MG63 (cell line): ENCODE measurements at regions not wholly inside any gene's neighbourhood (a gene's known extent, or its start where the extent isn't known, plus 50 kb on each side); places are given as distances from the start of the nearest gene placed in this dataset.

Experiments used
- DNase-seq: peaks from one replicate; pipeline ENCODE4 v3.0.0-alpha.2; 2020
- H3K27me3 ChIP-seq: fragments of 250-450 bp; sonication (Bioruptor Pico); 2 replicates; pipeline ENCODE4 v1.5.1; 2020; ENCODE audit warnings: mild to moderate bottlenecking, moderate library complexity
- H3K36me3 ChIP-seq: fragments of 250-450 bp; sonication (Bioruptor Pico); 2 replicates; pipeline ENCODE4 v1.5.1; 2020; ENCODE audit warnings: mild to moderate bottlenecking, moderate library complexity
- H3K4me3 ChIP-seq: fragments of 250-450 bp; sonication (Bioruptor Pico); 2 replicates; pipeline ENCODE4 v1.5.1; 2020; ENCODE audit warnings: mild to moderate bottlenecking, moderate library complexity
- H3K9me3 ChIP-seq: fragments of 250-450 bp; sonication (Bioruptor Pico); 2 replicates; pipeline ENCODE4 v1.5.1; 2020; ENCODE audit warnings: mild to moderate bottlenecking, moderate library complexity

DNA sequence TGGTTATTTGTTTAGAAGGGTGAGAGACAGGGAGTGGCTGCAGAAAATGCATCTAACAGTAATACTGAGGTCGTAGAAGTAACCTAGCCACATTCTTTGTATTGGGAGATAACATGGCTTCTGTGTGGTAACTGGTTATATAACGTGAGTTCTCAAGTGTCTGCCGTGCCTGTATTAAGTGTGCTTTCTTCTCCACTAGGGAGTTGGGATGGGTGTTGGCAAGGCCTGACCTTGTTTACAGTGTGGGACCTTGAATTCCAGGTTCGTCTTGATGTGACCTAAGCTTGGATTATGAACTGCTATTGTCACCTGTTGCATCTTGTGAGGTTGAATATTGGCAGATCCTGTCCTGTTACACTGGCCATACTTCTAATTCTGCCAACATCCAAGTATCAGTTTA, 145.3 kb upstream of the NAMPT start:
- Histone ChIP-seq H3K4me3 (no peak overlapping the region), H3K27me3 (no peaks in the 10 kb centered on the region), H3K36me3 (no peaks in the 10 kb centered on the region), H3K9me3 (no peaks in the 10 kb centered on the region)
- no peak for DNase-seq

DNA sequence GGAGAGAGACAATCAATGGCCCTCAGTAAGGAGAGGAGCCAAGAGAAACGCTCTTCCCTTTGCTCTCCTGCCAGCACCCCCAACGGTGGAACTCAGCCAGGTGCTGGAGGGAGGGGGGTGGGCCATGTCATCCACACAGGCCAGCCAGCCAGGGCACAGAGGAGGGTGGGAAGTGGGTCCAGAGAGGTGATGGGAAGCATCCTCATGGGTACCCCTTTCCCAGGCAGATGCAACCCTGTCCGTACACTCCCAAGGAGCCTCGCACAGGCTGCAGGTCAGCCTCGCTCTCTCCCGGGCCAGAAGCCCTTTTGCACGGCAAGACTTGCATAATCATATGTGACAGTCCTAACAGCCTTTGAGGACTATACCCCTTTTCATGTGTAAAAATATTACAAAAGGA, 142.0 kb upstream of the NAMPT start:
- no peak overlapping the region for H3K4me3 ChIP-seq
- H3K36me3 ChIP-seq, result no peaks in the 10 kb centered on the region
- H3K9me3 ChIP-seq, result no peaks in the 10 kb centered on the region
- no peak for DNase-seq
- H3K27me3 ChIP-seq, result no peaks in the 10 kb centered on the region

DNA sequence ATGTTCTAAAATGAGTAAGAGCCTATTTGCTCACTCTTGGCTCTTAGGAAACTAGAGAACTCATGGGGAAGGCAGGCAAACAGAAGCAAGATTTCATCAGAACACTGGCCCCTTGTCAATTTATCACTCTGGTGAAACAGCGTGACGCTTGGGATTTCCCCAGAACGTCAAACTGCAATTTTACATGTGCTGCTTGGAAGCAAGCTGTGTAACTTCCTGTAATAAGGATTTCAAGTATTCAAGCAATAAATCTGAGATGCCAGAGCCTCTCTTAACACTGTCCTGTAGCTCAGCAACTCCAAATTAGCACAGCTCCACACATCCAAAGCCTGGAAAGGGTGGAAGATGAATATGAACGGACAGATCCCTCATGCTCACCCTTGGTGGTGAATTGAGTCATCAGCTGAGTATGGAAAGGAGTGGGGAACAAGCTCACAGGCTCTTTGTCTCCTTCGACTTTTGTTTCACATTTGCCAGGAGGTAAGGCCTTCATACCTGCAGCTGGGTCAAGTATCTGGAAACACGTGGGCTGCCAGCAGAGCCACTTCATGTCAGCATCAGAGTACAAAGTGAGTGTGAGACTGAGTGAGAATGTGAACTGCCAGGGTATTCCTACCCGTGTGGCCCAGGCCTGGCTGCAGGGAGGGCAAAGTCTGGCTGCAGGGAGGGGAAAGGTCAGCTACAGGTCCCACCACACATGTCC, 140.4 kb upstream of the NAMPT start:
- DNase-seq, result peak; percentile 67
- Histone ChIP-seq H3K36me3 (no peaks in the 10 kb centered on the region), H3K9me3 (no peaks in the 10 kb centered on the region), H3K4me3 (no peak overlapping the region), H3K27me3 (no peaks in the 10 kb centered on the region)

DNA sequence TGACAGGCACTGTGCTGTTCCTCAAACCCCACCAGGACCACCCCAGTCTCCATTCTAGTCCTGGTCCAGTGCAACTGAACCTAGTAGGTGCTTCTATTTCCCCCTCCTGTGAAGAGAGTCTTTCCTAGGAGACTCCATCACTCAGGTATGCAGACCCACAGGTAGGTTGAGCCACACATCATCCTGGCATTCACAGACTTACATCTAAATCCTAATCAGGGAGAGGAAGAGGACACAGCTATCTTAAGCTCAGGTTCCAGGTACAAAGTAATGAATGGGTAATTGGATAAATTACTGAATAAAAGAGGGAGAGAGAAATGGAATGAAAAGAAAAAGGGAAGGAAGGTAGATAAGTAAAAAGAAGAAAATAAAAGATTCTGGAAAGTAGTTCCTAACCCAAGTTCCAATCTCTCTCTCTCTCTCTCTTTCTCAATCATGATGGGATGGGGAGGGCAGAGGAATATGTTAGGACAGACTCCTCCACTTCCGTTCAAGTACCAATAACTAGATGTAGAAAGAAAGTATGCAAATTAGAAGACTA, 139.8 kb upstream of the NAMPT start:
- Histone ChIP-seq H3K4me3 (no peak overlapping the region), H3K27me3 (no peaks in the 10 kb centered on the region), H3K9me3 (no peaks in the 10 kb centered on the region), H3K36me3 (no peaks in the 10 kb centered on the region)
- no peak for DNase-seq

DNA sequence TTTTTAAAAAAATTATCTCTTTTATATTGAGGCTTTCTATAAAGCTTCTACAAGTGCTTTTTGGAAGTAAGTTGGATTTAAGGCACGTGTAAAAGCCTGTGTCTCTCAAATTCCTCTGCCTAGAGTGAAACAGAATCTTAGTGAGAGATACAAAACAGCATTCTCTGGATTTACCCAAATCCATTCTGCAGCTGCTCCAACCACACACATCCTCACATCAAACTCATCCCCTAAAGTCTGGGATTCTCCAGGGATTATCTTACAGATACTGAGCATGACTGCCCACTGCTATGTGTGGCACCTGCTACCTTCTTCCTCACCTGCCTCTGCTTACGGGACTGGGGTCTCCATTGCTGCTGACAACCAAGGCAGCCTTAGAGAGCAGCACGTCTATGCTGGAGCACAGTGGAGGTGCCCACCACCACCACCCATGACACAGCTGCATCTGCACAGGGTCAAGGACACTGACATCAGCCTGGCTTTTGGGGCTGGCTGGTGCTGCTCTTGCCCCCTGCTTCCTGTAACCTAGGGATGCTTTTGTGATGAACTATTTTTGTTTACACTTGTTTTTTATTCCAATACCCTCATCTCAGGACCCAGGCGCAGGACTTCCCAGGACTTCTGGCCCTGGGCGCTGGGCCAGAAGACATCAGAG, 139.2 kb upstream of the NAMPT start:
- no peaks in the 10 kb centered on the region for H3K9me3 ChIP-seq
- no peaks in the 10 kb centered on the region for H3K36me3 ChIP-seq
- H3K27me3 ChIP-seq, result no peaks in the 10 kb centered on the region
- no peak overlapping the region for H3K4me3 ChIP-seq
- no peak for DNase-seq

DNA sequence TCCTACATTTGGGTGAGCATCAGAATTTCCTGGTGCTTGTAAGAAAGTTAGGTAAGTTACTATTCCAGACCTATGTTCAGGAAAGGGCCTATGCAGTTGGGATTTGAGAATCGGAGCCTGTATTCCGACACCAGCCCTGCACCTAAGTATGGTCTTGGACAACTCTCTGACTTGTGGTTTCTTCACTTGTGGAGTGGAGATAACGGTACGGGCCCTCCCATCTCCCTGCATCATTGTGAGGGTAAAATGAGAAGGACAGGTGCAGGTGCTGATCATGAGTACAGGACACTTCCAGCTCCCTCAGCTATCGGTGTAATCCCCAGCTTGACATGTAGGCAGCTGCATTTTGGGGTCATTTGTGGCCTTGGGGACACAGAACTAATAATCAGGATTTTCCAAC, 138.3 kb upstream of the NAMPT start:
- Histone ChIP-seq H3K9me3 (no peaks in the 10 kb centered on the region), H3K27me3 (no peaks in the 10 kb centered on the region), H3K36me3 (no peaks in the 10 kb centered on the region), H3K4me3 (no peak overlapping the region)
- DNase-seq, result no peak

DNA sequence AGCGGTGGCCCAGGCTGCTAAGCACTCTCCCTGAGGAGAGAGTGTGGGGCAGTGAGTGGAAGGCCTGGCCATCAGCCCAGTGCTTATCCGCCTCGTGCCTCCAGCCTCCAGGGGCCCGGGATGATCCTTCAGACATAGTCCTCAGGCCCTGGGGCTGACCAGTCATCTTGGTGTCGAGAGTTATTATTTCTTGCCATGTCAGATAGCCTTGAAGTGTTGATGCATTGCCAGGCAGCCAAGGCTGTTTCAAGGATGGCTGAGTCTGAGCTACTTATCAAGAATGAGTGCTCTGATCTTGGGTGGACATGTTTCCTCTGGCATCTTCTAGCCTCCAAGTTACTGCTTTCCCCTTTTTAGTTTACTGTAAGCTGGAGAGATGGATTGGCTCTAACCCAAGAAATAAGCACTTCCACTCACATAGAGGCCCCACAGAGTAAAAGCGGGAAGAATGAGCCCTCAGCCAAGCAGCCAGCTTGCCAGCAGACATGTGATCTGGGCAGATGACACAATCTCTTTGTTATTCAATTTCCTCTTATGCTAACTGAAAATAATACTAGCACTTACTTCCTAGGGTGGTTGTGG, 136.5 kb upstream of the NAMPT start:
- Histone ChIP-seq H3K9me3 (no peaks in the 10 kb centered on the region), H3K4me3 (no peak overlapping the region), H3K27me3 (no peaks in the 10 kb centered on the region), H3K36me3 (no peaks in the 10 kb centered on the region)
- DNase-seq, result peak; percentile 88

DNA sequence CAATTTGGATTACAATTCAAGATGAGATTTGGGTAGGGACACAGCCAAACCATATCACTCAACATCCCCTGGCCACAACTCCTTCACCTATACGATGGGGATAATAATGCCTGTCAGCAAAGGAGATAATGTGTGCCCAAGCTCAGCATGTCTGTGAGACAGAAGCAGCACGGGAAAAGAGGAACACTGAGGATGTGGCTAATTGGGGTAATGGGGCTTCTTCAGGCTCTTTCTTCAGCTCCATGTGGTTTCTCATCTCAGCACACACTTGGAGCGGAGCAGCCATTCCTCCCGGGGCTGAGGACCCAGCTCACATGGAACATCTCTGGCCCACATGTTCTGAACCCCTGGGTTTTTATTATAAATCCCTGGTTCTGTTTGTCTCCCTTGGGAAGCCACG, 136.0 kb upstream of the NAMPT start:
- Histone ChIP-seq H3K36me3 (no peaks in the 10 kb centered on the region), H3K4me3 (no peak overlapping the region), H3K9me3 (no peaks in the 10 kb centered on the region; the same call in 1 of the 2 replicates), H3K27me3 (no peaks in the 10 kb centered on the region)
- DNase-seq, result no peak

DNA sequence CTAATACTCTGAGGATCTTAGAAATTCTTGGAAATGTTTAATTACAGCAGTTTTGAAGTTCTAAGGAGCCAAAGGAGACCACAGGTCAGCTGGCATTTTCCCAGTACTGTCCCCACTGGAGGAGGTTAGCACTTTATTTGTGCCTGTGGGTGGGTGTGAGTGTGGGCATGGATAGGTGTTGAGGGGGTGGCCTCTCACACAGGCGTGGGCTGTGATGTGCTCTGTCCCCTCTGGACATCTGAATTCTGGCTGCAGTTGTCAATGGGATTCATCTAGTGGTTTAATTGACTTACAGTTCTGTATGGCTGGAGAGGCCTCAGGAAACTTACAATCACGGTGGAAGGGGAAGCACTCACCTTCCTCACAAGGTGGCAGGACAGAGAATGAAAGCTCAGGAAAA, 135.4 kb upstream of the NAMPT start:
- H3K9me3 ChIP-seq, result no peaks in the 10 kb centered on the region; the same call in 1 of the 2 replicates
- DNase-seq, result no peak
- H3K4me3 ChIP-seq, result no peak overlapping the region

DNA sequence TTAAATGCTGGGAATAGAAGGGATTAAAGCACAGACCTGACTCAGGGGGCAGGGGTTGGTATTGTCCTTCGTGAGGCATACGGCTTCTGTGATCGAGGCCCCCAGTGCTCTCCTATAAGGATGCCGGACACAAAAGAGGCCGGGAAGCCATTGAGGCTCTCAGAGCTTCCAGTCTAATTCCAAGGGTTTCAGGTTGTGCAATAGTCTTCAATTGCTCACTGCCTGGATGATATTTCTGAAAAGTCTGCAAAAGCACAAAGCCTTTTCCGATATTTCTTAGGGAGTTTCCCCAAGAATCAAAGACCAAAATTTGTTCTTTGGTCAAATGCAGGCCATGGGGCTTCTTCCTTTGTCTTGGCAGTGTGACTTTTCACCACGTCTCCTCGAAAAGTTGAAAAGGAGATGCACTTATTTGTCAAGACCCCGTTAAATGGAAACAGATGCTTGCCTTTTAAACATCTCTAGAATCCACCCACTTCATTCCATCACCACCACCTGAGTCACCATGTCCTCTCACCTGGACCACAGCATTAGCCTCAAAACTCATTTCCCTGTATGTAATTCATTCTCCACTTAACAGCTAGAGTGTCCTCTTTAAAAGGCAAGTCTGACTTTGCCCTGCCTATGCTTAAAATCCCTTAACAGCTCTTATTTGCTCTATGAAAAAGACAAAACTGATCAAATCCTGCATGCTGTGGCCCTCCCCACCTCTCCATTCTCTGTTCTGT, 134.8 kb upstream of the NAMPT start:
- DNase-seq, result no peak
- Histone ChIP-seq H3K9me3 (no peaks in the 10 kb centered on the region; the same call in 1 of the 2 replicates), H3K4me3 (no peak overlapping the region), H3K36me3 (no peaks in the 10 kb centered on the region), H3K27me3 (no peaks in the 10 kb centered on the region)

More for the DNA sequence above, 135.4 kb upstream of the NAMPT start:
- no peaks in the 10 kb centered on the region for H3K36me3 ChIP-seq
- H3K27me3 ChIP-seq, result no peaks in the 10 kb centered on the region

DNA sequence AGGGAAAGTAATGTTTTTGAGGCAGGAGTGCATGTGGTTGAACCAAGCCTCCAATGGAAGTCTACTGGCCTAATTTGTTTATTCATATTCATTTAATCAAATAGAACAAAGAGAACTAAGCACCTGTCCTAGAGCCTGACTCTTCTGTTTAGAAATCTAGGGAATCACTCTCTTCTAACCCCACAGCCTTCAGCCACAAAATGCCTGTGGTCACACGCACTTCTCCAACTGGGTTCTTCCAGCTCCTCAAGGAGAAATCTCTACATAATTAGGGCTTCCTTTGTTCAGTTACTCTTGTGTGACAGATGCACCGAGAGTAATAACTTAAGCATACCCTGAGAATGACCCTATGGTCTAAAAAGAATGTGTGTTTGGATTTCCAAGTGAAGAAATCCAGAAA, 133.7 kb upstream of the NAMPT start:
- Histone ChIP-seq H3K4me3 (no peak overlapping the region), H3K27me3 (no peaks in the 10 kb centered on the region), H3K9me3 (no peaks in the 10 kb centered on the region; the same call in 1 of the 2 replicates), H3K36me3 (no peaks in the 10 kb centered on the region)
- no peak for DNase-seq

DNA sequence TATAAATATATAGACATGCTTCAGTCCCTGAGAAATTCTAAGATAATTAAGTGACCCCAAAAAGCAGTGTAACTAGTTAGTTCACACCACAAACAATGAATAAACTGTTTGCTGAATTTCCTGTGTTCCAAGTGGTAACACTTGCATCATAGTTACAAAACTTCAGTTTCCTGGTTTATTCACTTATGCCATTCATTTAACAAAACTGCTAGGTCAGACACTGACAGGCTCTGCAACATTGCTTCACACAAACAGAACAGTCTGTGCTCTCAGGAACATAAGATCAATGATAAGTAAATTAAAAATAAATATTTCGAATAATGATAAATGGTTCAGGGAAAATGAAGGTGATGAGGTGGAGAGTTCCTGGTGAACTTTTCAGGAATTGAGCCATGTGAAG, 133.3 kb upstream of the NAMPT start:
- H3K9me3 ChIP-seq, result no peaks in the 10 kb centered on the region; the same call in 1 of the 2 replicates
- H3K4me3 ChIP-seq, result no peak overlapping the region
- DNase-seq, result no peak
- H3K27me3 ChIP-seq, result no peaks in the 10 kb centered on the region
- no peaks in the 10 kb centered on the region for H3K36me3 ChIP-seq

DNA sequence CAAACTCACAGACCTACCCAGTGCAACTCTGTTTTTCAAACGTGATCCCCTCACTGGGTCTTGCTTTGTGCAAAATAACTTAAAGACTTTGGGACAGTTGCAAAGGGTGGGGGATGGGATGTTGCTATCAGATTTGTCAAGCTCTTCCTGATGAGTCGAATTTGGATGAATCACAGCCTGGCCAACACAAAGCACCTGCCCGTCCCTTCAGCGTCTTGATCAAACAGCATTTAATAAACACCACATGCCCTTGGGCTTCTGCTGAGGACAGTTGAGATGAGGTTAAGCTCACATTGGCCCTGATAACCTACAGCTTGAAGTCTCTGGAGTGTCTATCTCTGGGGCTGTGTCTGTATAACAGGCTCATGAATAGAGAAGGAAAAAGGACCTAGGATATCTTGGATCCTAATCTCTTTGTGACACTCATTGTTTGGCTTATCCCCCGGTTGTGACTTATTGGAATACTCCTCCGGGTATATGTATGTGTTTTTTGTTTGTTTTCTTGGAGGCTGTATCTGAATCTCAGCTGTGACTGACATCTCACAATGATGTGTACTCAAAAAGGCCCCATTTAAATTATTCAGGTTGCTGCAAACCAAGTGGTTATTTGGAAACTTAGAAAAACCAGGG, 132.6 kb upstream of the NAMPT start:
- H3K36me3 ChIP-seq, result no peaks in the 10 kb centered on the region
- no peak for DNase-seq
- H3K27me3 ChIP-seq, result no peaks in the 10 kb centered on the region
- no peak overlapping the region for H3K4me3 ChIP-seq
- no peaks in the 10 kb centered on the region; the same call in 1 of the 2 replicates for H3K9me3 ChIP-seq

DNA sequence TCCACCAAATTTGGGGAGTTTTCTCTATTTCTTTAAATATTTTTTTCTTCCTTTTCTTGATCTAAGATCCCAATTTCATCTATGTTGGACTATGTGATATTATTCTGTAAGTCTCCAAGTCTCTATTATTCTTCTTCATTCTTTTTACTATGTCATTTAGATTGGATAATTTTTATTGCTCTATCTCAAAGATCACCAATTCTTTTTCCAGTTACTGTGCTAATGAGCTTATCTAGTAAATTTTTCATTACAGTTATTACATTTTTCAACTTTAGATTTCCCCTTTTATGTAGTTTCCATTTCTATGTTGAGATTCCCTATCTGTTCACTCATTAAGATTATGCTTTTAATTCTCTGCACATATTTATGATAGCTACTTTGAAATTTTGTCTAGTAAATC, 131.6 kb upstream of the NAMPT start:
- Histone ChIP-seq H3K9me3 (no peaks in the 10 kb centered on the region; the same call in 1 of the 2 replicates), H3K36me3 (no peaks in the 10 kb centered on the region), H3K27me3 (no peaks in the 10 kb centered on the region), H3K4me3 (no peak overlapping the region)
- no peak for DNase-seq

DNA sequence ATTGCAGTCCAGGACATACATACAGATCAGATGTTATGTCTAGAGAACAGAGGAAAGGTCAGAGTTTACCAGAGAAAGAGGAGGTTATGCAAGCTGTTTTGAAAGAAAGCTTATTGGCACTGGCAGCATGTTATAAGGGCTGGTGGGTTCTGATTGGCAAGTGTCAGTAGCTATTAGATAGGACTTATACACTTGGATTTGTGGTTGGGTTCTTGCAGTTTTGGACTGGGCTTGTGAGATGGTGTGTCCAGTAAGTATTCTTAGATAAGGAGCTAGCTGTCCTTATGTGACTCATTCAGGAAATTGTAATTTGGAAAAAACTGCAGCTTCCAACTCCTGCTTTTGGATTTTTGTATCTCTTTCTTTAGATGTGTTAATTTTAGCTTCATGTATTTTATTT, 130.7 kb upstream of the NAMPT start:
- DNase-seq, result no peak
- Histone ChIP-seq H3K9me3 (no peaks in the 10 kb centered on the region; the same call in 1 of the 2 replicates), H3K36me3 (no peaks in the 10 kb centered on the region), H3K27me3 (no peaks in the 10 kb centered on the region), H3K4me3 (no peak overlapping the region)

DNA sequence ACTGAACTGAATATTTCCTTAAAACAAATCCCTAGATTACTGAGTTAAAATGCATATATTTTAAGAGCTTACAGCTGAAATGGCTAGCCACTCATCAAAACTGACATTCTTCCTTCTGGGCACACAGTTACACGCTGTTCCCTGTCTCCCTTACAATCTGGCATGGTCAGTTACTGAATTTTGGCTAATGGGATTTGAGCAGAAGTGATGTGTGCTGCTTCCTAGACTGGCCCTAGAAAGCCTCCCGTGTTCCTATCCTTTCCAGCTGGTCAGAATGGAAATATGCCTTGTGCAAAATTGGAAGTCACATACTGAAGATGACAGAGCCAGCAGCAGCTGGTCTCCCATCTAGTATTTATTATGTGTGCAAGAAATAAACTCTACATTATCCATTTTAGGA, 128.7 kb upstream of the NAMPT start:
- Histone ChIP-seq H3K9me3 (no peaks in the 10 kb centered on the region; the same call in 1 of the 2 replicates), H3K27me3 (no peaks in the 10 kb centered on the region), H3K4me3 (no peak overlapping the region), H3K36me3 (no peaks in the 10 kb centered on the region)
- DNase-seq, result no peak
